Jurkat, Clone E6-1 (cell line): ENCODE measurements at regions not wholly inside any gene's neighbourhood (a gene's known extent, or its start where the extent isn't known, plus 50 kb on each side); places are given as distances from the start of the nearest gene placed in this dataset.
A peak's percentile ranks its signal among the peaks of the same experiment; 100 is the strongest.

Experiments used
- DNase-seq: peaks from one replicate; pipeline ENCODE4 v3.0.0-alpha.2; 2011; ENCODE audit warnings: low read depth, low spot score
- H3K4me3 ChIP-seq: 2 replicates; pipeline ENCODE4 v1.5.1; 2011; ENCODE audit warnings: mild to moderate bottlenecking, low read length, control low read depth, moderate library complexity

DNA sequence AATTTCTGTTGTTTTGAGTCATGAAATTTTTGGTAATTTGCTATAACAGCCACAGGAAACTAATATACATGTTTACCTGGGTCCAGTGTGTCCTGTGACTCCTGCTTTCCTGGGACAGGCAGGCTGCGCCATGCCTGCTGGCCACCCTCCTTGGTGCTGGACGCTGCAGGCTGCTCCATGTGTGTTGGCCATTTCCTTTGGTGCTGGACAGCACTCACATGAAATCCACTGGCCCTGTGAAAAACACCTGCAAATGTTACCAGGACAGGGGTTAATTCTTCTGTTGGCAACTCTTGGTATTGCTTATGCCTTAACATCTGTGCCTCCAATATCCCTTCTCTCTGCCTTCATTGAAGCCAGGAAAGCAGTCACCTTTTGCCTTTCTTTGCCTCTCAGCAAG, 86.9 kb upstream of the ATP10A start:
- no peak overlapping the region for H3K4me3 ChIP-seq
- no peak for DNase-seq

DNA sequence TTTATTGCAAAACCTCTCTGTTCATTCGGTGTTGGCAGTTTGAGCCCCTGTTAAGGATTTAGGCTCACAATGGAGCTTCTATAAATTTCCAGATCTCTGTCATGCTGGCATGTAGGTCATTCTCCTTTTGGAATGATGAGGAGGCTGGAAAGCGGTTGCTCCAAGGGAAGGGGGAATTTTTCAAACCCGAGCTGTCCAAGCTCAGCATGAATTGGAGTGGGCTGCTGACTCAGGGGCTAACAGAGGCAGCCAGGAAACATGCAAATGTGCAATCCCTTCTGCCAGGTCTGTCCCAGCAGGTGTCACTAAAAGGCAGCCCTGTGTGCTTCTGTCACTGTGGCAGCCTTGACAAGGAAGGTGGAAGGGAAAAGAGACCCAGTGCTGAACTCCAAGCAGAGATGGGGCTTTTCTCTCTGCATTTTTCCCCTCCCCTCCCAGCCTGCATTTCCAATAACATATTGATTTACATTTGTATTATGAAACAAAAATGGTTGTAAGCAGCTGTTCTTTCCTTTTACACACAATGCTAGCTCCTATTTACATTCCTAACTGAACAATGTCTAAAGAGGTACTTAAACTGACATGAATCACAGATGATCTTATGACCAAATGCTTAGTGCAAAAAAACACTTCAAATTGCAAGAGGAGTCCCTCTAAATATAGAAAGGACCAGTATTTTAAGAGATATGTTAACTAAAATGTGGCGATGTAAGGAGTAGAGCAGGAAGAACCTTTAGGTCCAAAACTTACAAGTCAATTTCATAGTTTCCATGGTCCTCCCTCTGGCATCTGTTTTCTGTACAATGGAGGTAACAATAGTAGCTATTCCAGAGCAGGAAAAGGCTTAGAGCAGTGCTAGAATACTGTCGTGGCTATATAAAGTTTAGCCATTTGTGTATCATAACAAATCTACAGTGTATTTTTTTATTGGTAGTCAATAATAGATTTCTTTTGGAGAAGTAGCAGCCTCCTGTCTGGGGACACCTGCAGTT, 84.5 kb upstream of the ATP10A start:
- DNase-seq: no peak
- H3K4me3 ChIP-seq: no peak overlapping the region

DNA sequence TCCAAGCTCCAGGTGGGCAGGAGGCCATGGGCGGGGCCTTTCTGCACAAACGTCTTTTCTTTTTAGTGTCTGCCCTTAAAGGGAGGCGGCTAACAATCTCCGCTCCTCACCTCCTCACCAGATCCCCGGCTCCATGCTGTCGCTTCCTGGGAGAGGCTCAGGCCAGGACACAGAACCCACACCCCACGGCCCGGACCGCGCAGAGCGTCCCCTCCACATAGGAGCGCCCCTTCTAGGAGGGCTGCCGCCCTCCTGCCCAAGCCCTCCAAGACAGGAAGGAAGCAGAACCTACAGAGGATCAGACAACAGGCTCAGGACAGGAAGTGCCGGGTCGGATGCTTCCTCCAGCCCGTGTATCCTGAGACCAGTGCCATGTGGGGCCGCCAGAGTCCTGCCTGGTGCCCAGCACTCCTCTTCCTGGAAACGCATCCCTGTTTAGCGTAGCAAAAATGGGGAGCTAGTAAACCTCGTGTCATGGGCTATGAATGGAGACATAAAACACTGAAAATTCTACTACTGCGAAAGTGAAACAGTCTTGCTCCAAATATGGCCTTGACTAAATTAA, 83.2 kb upstream of the ATP10A start:
- DNase-seq: no peak
- no peak overlapping the region for H3K4me3 ChIP-seq

DNA sequence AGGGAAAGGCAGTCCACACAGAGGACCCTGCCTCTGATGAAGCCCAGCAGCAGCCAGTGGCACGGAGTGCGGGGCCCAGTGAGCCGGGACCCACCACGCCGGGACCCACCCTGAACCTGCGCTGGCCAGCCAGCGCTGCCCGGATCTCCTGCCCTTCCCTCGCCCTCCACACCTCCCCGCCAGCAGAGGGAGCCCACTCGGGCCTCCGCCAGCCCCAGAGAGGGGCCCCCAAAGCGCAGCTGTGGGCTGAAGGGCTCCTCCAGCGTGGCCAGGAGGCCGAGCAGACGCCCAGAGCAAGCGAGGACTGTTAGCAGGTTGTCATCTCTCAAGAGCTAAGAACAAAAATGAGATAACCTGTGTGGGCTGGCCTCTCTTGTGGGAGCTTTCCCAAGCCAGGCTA, 81.3 kb upstream of the ATP10A start:
- DNase-seq: no peak
- no peak overlapping the region for H3K4me3 ChIP-seq

DNA sequence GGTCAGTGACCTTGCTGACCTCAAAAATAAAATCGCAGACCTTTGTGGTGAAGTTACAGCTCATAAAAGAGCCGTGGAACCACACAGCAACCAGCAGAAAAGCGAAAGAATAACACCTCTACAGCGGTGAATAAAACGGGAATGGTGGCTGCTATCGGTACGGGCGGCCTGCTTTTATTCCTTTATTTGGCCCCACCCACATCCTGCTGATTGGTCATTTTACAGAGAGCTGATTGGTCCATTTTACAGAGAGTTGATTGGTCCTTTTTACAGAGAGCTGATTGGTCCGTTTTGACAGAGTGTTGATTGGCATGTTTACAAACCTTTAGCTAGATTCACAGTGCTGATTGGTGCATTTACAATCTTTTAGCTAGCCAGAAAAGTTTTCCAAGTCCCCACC, 80.7 kb upstream of the ATP10A start:
- no peak for DNase-seq
- H3K4me3 ChIP-seq: no peak overlapping the region

DNA sequence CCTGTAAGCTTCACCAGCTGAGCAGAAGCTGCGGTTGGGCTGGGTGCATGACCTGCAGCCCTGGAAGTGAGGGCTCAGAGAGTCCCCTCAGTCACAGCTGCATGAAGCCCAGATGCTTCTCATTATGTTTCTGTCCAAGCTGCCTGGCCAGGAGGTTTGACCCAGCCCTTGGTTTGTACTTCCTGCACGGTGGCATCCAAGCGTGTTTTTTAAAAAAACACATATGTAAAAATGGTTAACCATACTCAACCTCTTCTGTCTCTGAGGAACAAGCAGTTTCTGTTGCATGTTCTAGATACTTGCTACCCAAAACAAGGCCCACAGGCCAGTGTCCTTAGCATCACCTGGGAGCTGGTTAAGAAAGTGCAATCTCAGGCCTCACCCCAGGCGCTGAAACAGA, 76.0 kb upstream of the ATP10A start:
- no peak overlapping the region for H3K4me3 ChIP-seq
- no peak for DNase-seq

DNA sequence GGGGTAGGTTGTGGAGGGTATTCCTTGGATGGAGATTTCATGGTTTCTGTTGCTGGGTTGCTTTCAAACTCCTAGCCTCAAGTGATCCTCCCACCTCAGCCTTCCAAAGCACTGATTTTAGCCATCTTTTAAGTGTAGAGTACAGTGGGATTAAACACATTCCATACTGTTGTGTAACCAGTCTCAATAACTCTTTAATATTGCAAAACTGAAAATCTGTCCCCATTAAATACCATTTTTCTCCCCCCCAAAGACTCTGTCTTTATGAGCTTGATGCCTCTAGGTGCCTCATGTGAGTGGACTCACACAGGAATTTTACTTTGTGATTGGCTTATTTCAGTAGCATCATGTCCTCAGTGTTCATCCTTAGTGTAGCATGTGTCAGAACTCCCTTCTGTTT, 74.7 kb upstream of the ATP10A start:
- no peak for DNase-seq
- no peak overlapping the region for H3K4me3 ChIP-seq

DNA sequence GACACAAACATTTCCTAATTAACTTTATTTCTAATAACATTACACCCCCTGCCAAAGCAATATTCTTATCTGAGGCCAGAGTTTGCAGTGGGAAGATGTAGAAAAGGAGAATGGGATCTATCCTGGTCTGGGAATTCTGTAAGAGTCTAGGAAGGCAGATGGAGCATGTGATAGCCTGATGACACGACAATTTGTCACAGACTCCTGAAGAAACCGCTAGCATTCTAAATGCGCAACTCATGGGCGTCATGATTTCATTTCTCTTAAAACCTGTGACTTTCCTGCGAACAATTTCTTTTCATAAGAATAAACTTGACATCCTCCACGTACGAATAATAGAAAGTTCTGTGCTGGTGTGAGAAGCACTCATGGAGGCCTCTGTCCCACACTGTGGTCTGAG, 72.9 kb upstream of the ATP10A start:
- DNase-seq: no peak
- no peak overlapping the region for H3K4me3 ChIP-seq

DNA sequence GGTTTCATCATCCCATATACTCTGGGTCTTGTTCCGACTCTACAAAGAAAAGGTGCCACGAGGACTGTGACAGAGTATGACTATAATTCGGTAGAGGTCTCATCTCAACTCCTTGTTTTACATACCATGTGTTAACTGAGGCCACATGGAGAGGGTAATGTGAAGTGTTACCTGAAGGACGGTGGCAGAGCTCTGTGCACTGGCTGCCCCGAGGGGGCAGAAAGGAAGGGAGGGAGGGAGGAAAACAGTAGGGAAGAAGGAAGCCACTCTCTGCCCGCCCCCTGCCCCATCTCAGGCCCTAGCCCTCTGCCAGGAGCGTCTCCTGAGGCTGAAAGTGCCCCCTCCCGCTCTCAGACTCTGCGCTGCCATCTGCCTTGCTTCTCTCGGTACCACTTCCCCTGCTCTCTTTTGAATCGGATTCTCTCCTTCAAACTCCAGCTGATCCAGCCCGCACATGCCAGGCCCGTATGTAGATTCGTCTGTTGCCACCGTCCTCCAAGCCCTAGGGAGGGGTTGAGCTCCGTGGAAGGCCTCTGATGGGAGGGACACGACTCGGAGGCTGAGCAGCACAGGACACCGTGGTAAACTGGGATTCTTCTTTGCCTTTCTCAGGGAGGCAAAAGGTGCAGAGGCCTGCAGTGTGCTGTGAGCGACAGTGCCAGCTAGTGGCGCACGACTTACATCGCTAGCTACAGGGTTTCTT, 70.5 kb upstream of the ATP10A start:
- peak; percentile 64 for DNase-seq
- H3K4me3 ChIP-seq: peak overlapping the region; percentile 22

DNA sequence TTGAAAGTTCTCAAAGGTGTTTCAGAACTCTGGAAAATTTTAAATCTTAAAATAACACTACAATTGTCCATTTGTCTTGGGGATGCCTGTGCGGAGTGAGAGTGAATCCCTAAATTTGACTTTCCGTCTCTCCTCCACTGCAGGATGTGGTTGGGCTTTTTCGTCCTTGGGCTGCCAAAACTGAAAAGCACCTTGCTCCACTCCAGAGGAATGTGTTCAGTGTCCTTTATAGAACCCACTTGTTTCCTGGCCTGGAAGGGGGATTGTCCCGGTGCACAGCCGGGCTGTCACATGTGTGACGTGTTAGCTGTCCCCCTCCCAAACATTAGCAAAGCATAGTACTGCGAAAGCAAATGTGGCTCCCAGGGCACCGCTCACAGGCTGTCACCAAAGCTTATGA, 69.6 kb upstream of the ATP10A start:
- no peak overlapping the region for H3K4me3 ChIP-seq

DNA sequence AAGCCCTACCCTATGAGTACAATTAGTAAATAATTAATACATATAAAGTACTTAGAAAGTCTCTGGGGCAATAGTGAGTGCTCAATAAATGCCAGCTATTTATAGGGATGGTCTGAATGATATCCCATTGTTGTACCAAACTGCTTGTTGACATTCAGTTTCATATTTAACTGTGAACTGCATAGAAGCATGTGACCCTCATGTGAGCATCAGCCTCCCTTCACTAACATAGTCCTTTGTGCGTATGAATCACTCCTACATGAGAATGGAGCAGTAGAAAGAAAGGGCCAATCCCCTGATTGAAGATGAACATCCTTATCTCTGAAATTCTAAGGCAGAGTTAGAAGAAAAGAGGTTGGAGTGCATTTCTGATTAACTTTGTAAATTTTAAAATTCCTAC, 68.7 kb upstream of the ATP10A start:
- DNase-seq: no peak
- no peak overlapping the region for H3K4me3 ChIP-seq

More for the DNA sequence above, 69.6 kb upstream of the ATP10A start:
- no peak for DNase-seq

DNA sequence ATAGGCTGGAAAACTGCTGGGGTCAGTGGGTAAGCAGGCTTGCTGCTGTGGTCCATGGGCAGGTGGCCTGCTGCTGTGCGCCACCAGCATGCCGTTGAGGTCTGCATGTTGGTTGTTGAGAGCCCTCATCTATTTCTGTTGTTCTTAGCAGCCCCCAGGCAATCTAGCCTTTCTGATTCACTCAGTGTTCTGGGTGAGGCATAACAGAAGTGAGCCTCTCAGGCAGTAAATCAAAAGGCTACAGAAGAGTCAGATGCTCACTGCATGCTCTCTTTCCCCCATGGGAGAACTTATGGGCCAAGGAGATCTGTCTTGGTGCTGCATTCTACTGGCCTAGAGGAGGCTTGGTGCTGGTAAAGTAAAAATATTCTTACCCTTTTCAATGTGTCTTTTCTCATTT, 67.8 kb upstream of the ATP10A start:
- DNase-seq: no peak
- H3K4me3 ChIP-seq: no peak overlapping the region
